GM19463 (cell line): ENCODE measurements at regions not wholly inside any gene's neighbourhood (a gene's known extent, or its start where the extent isn't known, plus 50 kb on each side); places are given as distances from the start of the nearest gene placed in this dataset.
"Not testable (repeated sequence)": the region's sequence is repeated elsewhere in the genome, so short reads cannot be mapped to it uniquely, and the experiment has no call there.

Experiments
- ATAC-seq: cut with Tn5 transposase; IDR thresholded peaks from one replicate; pipeline ENCODE4 v1.9.1; 2021; ENCODE audit warnings: mild to moderate bottlenecking, moderate library complexity; ENCODE audit not compliant: unreplicated experiment

DNA sequence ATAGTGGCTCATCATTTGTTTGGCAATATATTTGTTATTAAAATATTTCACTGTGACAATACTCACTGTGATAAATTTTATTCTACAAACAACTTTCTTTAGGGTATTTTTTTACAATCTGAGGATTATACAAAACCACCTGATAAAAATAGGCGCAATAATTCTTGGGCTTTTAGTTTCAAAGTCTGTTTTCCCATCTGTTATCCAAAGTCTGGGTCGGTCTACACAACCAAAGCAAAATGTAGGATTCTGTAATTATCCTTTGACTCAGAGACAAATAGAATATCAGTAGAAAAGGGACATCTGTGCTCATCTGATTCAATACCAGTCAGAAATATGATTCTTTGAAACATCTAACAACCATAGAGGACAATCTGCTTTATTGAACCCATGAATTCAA, 271.8 kb upstream of the AMIGO2 start:
- no peak for ATAC-seq

DNA sequence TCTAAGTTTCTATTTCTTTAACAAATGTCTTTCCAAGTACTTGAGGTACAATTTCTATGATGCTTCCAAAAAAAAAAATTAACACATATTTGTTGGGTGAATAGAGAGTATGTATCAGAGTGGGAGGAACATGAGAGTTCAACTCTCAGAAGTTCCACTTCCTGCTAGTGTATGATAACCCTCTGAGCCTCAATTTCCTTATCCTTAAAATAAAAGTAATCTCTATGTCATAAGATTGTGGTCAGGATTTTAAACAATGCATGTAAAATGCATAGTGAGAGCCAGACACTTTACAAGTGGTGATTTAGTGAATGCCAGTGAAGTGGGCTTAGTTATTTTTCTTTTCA, 270.3 kb upstream of the AMIGO2 start:
- no peak for ATAC-seq

DNA sequence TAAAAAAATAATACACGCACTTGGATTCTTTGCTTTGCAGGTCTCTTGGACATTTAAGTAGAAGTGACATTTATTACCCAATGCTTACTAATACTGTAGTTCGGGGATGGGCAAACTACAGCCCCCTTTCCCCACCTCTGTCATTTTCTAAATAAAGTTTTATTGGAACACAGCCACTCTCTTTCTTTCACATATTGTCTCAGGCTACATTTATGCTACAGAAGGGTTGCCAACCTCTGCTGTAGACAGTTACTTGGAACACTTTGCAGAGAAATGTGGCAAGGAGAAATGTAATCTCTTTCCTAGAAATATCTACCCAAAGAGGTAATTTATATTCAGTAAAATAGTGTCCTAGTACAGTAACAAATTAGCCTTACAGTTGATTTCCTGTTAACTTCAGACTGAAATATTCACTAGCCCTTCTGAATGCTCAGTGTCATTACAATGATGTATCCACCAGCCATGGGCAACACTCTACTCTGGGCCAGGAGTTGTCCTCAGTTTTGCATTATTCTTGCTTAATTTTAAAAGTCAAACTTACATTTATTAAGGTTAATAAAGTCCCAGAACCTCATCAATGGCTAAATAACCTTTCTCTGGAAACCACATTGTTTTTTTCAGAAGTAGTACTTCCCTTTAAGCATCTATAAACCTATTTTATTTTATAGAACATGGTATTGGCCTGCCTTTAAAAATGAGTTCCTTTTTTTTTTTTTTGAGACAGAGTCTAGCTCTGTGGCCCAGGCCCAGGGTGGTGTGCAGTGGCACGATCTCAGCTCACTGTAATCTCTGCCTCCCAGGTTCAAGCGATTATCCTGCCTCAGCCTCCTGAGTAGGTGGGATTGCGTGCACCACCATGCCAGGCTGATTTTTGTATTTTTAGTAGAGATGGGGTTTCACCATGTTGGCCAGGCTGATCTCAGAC, 269.6 kb upstream of the AMIGO2 start:
- ATAC-seq, result no peak

DNA sequence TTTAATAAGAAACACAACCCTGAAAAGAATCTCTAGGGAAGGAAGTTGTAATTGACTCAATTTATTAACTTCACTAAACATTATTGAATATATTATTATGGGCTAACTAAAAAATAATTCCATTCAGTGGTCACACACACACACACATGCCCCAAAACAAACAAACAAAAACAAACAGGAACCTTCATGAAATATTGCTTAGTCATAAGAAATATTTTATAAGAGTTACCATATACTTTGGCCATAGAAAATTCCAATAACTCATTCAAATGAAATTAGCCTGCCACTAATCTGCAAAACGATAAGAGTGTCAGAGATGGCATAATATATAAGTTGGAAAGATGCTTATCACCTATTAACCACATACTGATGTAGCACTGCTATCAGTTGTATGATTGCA, 268.4 kb upstream of the AMIGO2 start:
- no peak for ATAC-seq

DNA sequence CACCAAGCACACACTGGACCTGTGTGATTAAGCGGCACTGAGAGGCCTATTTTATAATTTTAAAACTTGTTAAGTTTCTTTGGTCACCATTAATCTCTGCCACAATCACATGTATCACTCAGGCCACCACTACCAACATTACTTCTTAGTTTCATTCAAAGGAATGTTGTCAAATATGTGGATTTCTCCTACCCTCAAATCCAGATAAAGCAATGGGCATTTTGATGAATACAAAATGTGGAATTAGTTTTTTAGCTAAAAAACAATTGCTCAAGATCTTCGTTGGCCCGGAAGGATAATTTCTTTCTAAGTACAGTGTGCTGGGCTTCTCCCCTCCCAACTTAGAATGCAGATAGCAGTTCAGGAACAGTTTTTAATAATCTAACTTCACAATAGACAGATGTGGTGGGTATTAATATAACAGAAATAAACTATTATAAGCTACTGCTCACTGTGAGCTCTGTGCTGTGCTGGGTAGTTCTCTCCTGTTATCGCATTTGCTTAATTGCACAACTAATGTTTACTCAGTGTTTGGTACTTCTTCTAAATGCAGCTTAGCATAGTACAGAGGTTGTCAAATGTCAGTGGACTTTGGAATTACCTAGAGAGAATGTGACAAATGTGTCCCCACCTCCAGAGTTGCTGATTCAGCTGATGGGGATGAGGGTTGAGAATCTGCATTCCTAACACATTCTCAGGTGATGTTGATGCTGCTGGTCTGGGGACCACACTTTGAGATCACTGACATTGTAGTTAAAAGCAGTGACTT, 266.7 kb upstream of the AMIGO2 start:
- ATAC-seq, result no peak

DNA sequence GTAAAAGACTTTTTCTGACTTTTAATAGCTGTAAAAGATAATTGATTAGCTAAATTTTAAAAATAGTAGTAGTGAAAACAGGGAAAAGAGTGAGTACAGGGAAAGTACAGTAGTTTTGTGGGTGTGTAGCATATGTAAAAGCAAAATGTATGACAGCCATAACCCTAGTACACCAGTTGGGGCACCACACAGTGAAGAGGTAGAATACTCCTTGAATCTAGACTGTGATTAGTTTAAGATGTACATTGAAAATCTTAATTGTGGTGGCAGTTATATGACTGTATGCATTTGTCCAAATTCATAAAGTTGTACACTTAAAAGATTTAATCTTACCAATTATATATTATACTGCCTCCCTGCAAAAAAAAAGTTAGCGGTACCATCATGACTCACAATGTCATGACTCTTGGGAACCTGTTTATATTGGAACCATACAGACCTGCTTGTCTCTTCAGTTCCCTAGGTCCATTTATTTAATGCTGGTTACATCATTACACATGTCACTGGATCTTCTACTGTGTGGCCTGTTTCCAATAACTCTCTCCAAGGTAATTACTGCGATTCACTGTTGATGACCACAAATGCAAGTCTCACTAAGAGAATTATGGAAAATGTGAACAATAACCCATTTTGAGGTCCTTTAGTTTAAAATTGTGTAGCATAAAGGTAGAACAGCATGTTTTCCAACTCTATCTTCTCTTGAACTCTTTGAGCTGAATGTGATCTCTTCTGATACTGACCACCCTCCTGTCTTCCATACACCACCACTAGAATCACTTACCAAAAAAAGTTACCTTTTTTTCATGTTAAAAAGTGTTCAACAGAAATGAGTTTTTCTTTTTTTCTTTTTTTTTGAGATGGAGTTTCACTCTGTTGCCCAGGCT, 264.2 kb upstream of the AMIGO2 start:
- ATAC-seq, result no peak

DNA sequence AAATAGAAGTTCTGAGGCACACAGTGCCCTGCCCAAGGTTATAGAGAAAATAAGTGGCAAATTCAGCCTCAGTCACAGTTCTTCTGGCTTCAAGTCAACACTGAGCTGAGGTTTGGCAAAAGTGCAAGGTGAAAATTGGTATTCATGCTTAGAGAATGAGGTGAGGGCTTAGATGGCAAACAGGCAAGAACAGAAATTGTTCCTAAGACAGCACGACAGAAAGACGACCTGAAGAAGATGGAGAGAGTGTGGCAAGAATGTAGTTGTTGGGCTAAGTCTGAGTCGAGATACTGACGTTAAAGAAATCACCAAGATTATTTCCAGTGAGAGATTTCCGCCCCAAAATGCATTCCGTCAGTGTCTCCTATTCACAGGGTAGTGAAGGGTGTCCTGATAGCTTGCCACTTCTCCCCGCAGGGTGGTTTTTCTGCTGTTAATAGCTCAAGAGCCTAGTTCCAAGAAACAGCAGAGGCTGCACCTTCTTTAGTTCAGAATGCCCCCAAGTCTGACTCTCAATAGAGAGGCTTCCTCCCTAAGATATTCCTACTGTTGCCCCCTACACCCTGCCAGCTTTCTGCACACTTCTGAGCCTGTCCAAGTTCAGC, 260.8 kb upstream of the AMIGO2 start:
- ATAC-seq, result no peak

DNA sequence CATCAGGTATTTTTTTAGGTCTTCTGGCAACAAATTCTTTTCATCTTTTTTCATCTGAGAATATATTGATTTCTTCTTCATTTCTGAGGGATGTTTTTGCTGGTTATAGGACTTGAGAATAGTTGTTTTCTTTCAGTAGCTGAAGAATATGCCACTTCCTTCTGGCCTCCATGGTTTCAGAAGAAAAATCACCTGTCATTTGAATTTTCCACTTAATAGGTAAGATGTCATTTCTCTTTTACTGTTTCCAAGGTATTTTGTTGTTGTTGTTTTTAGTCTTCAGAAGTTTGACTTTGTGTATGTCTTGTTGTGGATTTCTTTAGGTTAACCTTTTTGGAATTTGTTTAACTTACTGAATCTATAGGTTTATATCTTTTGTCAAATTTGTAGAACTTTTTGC, 257.8 kb upstream of the AMIGO2 start:
- ATAC-seq, result no peak

DNA sequence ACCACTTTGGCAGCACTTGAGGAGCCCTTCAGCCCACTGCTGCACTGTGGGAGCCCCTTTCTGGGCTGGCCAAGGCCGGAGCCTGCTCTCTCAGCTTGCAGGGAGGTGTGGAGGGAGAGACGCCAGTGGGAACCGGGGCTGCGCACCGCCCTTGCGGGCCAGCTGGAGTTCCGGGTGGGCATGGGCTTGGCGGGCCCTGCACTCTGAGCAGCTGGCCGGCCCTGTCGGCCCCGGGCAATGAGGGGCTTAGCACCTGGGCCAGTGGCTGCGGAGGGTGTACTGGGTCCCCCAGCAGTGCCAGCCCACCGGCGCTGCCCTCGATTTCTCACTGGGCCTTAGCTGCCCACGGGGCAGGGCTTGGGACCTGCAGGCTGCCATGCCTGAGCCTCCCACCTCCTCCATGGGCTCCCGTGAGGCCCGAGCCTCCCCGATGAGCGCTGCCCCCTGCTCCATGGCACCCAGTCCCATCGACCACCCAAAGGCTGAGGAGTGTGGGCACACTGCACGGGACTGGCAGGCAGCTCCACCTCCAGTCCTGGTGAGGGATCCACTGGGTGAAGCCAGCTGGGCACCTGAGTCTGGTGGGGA, 253.6 kb upstream of the AMIGO2 start:
- ATAC-seq, result not testable (repeated sequence)

DNA sequence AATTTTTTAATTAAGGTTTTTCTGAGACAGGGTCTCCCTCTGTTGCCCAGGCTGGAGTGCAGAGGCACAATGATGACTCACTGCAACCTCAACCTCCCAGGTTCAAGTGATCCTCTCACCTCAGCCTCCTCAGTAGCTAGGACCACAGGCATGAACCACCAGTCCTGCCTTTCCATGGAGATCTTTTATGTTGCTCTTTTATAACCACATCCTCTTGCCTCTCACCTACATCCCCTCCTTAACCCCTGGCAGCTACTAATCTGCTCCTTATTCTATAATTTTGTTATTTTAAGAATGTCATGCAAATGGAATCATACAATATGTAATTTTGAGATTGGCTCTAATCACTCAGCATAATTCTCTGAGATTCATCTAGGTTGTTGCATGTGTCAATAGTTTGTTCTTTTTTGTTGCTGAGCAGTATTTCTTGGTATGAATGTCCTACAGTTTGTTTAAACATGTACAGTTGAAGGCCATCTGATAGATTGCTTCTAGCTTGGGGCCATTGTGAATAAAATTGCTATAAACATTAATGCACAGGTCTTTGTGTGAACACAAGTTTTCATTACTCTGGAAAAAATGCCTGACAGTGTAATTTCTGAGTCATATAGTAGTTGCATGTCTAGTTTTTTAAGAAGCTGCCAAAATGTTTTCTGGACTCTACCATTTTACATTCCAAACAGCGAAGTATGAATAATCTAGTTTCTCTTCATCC, 249.2 kb upstream of the AMIGO2 start:
- ATAC-seq, result no peak

DNA sequence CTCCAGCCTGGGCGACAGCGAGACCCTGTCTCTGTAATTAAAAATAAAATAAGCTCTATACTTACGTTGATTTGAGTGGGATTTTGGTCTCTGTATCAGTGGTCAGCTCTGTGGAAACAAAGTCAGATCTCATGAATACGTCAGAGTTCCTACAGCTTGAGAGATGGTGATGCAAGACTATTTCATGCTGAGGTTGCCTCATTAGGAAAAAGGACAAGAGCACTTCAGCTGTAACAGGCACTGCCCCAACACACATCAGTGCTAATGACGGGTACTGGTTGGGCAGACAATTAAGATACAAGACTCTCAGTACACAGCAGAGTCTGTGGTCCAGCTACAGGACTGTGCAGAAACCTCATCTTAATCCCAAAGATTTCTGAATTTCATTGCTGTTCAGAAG, 246.4 kb upstream of the AMIGO2 start:
- ATAC-seq, result no peak

DNA sequence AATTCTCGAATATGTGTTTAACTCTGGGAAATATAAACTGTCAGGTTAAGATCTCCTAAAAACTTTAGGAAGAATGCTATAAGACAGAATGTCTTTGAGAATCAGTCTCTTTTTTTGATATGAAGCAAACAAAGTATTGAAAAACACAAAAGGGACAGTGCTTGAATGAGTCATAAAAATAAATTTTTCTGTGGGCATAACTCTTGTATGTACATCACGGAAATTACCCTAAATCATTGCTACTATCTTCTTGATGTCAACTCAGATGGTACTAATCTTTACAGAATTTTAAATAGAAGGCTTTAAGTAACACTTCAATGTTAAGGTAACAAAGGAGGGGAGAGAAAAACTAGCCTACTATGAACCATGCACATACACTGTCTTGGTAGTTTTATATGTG, 244.0 kb upstream of the AMIGO2 start:
- no peak for ATAC-seq

DNA sequence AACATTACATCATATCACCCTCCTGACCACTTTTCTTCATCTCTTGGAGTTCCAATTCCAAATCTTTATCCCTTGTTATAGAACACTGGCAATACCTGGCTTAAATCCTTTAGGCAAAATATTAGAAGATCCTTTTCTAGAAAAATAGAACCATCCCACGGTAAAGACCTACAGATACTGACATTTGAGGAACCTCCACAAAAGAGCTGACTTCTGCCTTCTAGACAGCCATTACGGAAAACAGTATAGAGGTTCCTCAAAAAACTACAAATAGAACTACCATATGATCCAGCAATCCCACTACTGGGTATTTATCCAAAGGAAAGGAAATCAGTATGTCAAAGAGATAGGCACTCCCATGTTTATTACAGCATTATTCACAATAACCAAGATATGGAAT, 241.7 kb upstream of the AMIGO2 start:
- ATAC-seq, result no peak

DNA sequence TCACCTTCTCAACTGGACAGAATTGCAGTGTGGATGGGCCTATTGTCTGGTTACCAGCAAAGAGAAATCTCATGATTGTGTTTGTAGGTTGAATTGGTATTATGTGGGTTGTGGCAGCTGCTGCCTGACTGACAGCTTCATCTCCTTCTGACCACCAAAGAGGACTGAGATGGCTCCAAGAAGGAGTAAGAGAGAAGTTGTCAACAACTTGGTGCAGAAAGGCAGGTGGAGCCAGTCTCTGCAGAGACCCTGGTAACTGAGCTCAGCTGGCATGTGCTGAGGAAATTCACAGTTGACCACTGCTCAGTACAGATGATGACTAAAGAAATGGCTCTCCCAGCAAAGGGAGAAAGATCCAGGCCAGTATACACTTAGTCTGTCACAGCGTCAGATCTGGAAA, 240.0 kb upstream of the AMIGO2 start:
- ATAC-seq, result no peak

DNA sequence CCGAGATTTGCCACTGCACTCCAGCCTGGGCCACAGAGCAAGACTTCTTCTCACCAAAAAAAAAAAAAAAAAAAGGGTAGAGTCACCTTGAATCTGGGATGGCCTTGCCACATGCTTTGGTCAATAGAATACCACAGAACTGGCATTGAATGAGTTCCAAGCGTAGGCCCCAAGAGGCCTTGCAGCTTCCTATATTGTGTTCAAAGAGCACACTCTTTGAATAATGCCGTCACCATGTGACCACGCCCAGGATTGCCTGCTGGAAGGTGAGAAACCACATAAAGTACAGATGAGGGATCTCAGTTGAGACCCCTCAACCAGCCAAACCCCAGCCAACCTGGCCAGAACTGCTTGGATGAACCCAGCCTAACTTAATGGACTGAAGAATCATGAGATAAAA, 239.2 kb upstream of the AMIGO2 start:
- ATAC-seq, result no peak

DNA sequence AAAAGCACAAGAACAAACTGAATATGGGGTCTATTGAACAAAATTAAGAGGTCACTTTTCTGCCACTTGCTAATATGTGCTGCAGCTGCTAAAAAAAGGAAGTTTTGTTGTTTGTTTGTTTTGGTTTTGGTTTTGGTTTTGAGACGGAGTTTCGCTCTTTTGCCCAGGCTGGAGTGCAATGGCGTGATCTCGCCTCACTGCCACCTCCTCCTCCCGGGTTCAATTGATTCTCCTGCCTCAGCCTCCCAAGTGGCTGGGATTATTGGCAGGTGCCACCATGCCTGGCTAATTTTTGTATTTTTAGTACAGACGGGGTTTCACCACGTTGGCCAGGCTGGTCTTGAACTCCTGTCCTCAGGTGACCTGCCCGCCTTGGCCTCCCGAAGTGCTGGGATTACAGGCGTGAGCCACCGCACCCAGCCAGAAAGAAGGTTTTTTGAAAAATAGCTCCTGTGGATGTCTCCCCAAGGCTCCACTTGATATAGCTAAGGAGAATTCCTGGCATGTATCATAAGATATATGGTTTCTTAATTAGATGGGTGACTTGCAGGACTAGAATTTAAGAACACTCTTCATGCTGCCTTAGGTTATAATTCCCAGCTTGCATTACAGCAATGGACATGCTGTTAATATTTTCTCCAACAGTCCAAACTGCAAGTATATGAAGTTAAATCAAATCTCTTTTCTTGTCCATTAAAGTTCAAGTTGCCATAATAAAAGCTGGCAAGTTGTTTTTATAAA, 237.6 kb upstream of the AMIGO2 start:
- ATAC-seq, result peak; percentile 54

DNA sequence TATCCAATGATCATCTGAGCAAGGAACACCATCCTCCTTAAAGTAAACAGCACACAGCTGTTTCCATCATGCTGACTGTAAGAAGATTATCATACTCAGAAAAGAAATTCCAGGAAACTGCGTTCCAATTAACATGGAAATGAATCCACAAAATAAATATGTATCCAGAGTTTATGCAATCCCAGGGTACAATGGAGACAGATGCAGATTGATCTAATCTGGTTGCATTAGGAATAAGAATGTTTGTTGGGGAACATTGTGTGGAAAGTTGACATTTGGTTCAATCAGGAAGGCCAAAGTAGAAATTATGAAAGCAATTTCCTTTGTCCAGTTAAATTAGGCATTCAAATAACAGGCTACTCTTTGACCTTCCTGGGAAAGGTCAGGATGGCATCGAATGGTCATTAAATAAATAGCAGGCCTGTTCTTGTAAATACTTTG, 236.9 kb upstream of the AMIGO2 start:
- ATAC-seq, result no peak

DNA sequence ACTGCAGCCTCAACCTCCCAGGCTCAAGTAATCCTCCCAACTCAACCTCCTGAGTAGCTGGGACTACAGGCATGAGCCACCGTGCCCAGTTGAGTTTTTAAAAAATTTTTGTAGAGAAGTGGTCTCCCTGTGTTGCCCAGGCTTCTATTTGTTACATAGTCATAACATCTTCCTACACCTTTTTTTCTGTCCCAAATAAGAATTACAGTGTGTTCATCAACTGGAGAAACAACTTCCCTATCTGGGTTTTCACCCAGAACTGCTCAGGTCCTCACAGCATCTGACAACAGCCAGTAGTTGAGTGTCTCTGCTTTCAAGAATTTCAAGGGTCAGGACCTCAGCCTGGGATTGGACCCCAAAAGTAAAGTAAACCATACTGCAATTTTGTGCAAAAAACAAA, 235.2 kb upstream of the AMIGO2 start:
- ATAC-seq, result no peak

DNA sequence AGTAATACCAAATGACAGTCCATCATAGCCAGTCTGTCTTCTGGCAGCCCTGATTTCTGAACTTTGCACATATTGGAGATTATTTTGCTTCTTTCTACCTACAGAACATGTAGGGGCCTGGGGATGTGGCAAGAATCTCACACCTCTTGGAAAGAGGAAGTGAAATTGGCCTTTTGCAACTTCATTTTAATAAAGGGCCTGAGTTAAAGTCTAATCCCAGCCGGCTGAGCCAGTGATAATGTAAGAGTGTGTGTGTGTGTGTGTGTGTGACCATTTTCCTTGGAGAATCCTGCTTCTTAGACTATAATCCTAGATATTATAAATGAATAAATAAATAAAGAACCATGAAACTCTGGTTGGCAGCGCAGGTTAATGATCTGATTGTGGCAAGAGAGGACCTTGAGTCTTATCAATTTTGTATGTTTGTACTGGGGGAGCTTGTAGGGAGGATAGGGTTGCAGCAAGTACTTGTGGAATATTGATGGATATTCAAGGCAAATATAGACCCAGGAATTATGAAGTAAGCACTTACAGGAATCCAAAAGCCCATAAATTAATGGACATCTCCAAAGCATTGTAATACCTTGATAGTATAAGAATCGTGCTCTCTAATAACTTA, 233.2 kb upstream of the AMIGO2 start:
- peak; percentile 86 for ATAC-seq
